ENCODE measurements at regions not wholly inside any gene's neighbourhood (a gene's known extent, or its start where the extent isn't known, plus 50 kb on each side); places are given as distances from the start of the nearest gene placed in this dataset.

- TF ChIP-seq POLR2A (IDR thresholded peaks at IDR 0.05) = no peak
- TF ChIP-seq CTCF (IDR thresholded peaks at IDR 0.05) = no peak
Observed at GRCh38 chr12:46904406-46905238, 78.8 kb upstream of the SLC38A4 start.

All from heart left ventricle (tissue), 13 donors.